ENCODE measurements at regions not wholly inside any gene's neighbourhood (a gene's known extent, or its start where the extent isn't known, plus 50 kb on each side); places are given as distances from the start of the nearest gene placed in this dataset.

DNA sequence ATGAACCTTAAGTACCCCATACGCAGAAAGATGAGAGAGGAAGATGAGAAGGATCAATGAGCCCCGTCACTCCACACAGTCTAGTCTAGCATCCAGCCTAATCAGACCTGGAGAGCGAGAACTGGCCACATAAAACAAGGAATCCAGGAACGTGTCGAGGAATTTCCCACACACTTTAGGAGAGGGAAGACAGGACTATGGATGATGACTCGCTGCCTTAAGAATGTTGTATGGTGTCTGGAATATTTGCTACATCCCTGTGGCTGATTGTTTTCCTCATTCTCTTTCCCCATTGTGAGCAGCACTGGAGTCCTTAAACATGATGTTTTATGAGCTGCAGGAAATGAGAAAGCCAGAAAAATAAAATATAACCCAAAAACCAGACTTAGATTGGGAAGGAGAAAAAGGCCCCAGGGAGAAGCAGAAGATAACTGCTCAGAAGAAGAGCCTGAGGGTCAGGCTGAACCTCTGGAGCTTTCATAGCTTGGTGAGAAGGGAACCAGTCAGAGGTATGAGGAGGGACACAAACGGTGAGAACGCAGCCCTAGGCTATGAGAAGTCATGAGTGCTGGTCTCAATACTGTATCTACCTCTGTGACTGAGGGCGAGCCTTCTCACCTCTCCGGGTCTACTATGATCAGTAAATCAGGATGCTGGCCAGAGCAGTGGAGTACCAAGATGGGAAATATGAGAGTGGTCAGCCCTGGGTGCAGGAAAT lies 139.5 kb upstream of the NOCT start:
- H3K9ac ChIP-seq (ENCODE audit: insufficient read depth in 1 of 2, low read length in 2 of 2) = no peak overlapping the region
- no peaks in the 10 kb centered on the region for H3K27me3 ChIP-seq (ENCODE audit: control insufficient read depth in 3 of 3, insufficient read depth in 3 of 3, low read length in 2 of 3)
- WGBS, 2 donors = 80 to 89% methylated on average over 10 of the region's 10 CpGs
- H3K9me3 ChIP-seq (ENCODE audit: control insufficient read depth in 4 of 4, insufficient read depth in 3 of 4, low read length in 3 of 4) = no peaks in the 10 kb centered on the region
- TF ChIP-seq, protein P1, sequence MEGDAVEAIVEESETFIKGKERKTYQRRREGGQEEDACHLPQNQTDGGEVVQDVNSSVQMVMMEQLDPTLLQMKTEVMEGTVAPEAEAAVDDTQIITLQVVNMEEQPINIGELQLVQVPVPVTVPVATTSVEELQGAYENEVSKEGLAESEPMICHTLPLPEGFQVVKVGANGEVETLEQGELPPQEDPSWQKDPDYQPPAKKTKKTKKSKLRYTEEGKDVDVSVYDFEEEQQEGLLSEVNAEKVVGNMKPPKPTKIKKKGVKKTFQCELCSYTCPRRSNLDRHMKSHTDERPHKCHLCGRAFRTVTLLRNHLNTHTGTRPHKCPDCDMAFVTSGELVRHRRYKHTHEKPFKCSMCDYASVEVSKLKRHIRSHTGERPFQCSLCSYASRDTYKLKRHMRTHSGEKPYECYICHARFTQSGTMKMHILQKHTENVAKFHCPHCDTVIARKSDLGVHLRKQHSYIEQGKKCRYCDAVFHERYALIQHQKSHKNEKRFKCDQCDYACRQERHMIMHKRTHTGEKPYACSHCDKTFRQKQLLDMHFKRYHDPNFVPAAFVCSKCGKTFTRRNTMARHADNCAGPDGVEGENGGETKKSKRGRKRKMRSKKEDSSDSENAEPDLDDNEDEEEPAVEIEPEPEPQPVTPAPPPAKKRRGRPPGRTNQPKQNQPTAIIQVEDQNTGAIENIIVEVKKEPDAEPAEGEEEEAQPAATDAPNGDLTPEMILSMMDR (IDR thresholded peaks at IDR 0.05; ENCODE audit: control extremely low read depth, extremely low read depth) = no peak
- no peak overlapping the region for H3K27ac ChIP-seq (ENCODE audit: low read depth in 1 of 2, low read length in 1 of 2)
- no peak overlapping the region for H3K4me3 ChIP-seq
- peaks cover 0 to 8% (median 4%) of the 10 kb centered on the region in 5 donors for H3K4me1 ChIP-seq (ENCODE audit: control insufficient read depth in 5 of 5, insufficient read depth in 5 of 5, low read length in 5 of 5)
- DNase-seq = no peak
- H3K36me3 ChIP-seq (ENCODE audit: control insufficient read depth in 4 of 4, insufficient read depth in 4 of 4, low read length in 4 of 4) = no peaks in the 10 kb centered on the region
- ATAC-seq (ENCODE audit: insufficient read depth, low FRiP score) = no peak

DNA sequence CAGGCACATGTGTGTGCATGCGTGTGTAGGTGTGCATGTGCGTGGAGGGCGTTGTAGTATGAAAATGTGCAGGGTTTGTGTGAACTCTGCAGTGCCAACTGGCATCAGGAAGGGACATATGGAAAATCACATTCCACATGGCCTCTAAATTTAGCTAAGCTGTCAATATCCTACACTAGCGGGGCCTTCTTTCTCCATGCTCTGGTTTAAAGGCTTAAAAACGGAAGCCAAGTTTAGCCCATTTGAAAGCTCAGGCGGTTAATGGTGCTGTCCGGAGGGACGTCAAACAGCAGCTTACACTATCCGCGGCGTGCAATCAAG lies 144.1 kb upstream of the NOCT start:
- Histone ChIP-seq H3K27me3 (ENCODE audit: control insufficient read depth in 3 of 3, insufficient read depth in 3 of 3, low read length in 2 of 3) (no peaks in the 10 kb centered on the region), H3K4me1 (ENCODE audit: control insufficient read depth in 5 of 5, insufficient read depth in 5 of 5, low read length in 5 of 5) (peaks cover 0 to 8% (median 4%) of the 10 kb centered on the region in 5 donors), H3K36me3 (ENCODE audit: control insufficient read depth in 4 of 4, insufficient read depth in 4 of 4, low read length in 4 of 4) (no peaks in the 10 kb centered on the region), H3K4me3 (no peak overlapping the region), H3K9ac (ENCODE audit: insufficient read depth in 1 of 2, low read length in 2 of 2) (no peak overlapping the region), H3K9me3 (ENCODE audit: control insufficient read depth in 4 of 4, insufficient read depth in 3 of 4, low read length in 3 of 4) (no peaks in the 10 kb centered on the region), H3K27ac (ENCODE audit: low read depth in 1 of 2, low read length in 1 of 2) (no peak overlapping the region)
- ATAC-seq (ENCODE audit: insufficient read depth, low FRiP score) = no peak
- 71 to 76% methylated on average over 11 of the region's 11 CpGs for WGBS, 2 donors
- TF ChIP-seq, protein P1 (IDR thresholded peaks at IDR 0.05; ENCODE audit: control extremely low read depth, extremely low read depth) = no peak
- DNase-seq = peak in 1 of 3 donors; percentile 27

DNA sequence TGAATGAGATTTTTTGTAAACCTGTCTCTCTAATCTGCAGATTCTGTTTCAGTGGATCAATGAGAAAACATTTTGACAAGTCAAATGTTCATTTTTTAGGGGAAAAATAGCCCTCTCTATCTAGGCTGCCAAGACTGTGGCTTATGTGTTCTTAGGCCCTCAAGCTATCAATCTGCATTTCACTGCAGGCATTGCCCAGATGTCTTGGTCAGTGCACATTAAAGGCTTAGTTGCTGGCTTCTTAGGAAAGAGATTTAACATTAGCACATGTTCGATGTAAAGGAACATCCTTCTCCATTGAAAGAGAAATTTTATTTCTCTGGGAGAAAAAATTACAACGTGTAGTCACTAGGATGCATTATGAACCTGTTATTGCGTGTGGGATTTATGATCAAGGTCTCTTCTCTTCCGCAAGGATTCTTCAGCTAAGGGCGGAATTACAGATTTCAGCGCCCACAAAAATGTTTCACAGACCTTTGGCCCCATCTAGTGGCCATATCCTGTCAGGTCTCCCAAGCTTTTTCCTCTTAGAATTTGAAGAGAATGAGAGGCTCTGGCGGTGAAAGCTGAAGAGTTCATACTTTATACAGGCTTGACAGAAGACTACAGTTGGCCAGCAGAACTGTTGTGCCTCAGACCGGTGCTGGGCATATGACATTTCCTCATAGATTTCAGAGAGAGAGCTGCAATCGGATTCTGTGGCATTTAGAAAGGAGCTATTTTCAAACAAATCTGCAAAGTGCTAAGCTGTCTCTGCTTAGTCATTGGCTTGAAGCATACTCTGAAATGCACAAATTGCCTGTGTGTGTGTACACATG lies 144.6 kb upstream of the NOCT start:
- no peak overlapping the region for H3K4me3 ChIP-seq
- no peaks in the 10 kb centered on the region for H3K9me3 ChIP-seq (ENCODE audit: control insufficient read depth in 4 of 4, insufficient read depth in 3 of 4, low read length in 3 of 4)
- H3K27me3 ChIP-seq (ENCODE audit: control insufficient read depth in 3 of 3, insufficient read depth in 3 of 3, low read length in 2 of 3) = no peaks in the 10 kb centered on the region
- no peak overlapping the region for H3K9ac ChIP-seq (ENCODE audit: insufficient read depth in 1 of 2, low read length in 2 of 2)
- peaks cover 0 to 8% (median 4%) of the 10 kb centered on the region in 5 donors for H3K4me1 ChIP-seq (ENCODE audit: control insufficient read depth in 5 of 5, insufficient read depth in 5 of 5, low read length in 5 of 5)
- no peak overlapping the region for H3K27ac ChIP-seq (ENCODE audit: low read depth in 1 of 2, low read length in 1 of 2)
- WGBS, 2 donors = 10 to 11% methylated on average over 9 of the region's 9 CpGs
- H3K36me3 ChIP-seq (ENCODE audit: control insufficient read depth in 4 of 4, insufficient read depth in 4 of 4, low read length in 4 of 4) = no peaks in the 10 kb centered on the region
- ATAC-seq (ENCODE audit: insufficient read depth, low FRiP score) (peak; percentile 83), DNase-seq (peak; percentile 81 to 91 (median 90))
- TF ChIP-seq, protein P1 (IDR thresholded peaks at IDR 0.05; ENCODE audit: control extremely low read depth, extremely low read depth) = peak; percentile 81
